HL-60 (cell line): ENCODE measurements at regions not wholly inside any gene's neighbourhood (a gene's known extent, or its start where the extent isn't known, plus 50 kb on each side); places are given as distances from the start of the nearest gene placed in this dataset.

ENCODE experiments used
- CTCF ChIP-seq: IDR thresholded peaks from one replicate; pipeline ENCODE4 v1.5.1; 2011; ENCODE audit warnings: low read length, control low read depth, inconsistent platforms; ENCODE audit not compliant: insufficient read depth
- POLR2AphosphoS5 ChIP-seq: IDR thresholded peaks from 2 replicates; pipeline ENCODE4 v1.6.1; 2012; ENCODE audit warnings: low read depth
- TF ChIP-seq, protein P1 (sequence below): IDR thresholded peaks from 2 replicates; pipeline ENCODE4 v1.6.1; 2012; ENCODE audit warnings: low read depth; ENCODE audit not compliant: insufficient replicate concordance

DNA sequence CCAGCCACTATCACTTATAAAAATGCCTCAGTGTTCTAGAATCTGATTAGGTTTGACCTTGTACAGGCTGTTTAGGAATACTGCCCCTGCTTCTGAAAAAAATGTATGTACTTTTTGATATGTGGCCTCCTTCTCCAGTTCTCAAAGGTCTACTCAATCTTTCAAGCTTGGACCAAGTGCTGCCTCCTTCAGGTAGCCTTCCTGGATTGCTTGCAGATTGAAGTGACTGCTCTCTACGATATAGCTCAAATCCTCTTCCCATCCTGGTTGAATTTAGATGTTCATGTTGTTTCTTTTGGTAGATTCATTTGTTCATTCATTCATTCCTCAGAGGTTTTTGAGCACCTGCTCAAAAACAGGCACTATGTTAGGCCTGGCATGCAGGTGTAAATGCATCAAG, 77.2 kb upstream of the NPTX2 start:
- no peak for TF ChIP-seq CTCF
- TF ChIP-seq, protein P1, sequence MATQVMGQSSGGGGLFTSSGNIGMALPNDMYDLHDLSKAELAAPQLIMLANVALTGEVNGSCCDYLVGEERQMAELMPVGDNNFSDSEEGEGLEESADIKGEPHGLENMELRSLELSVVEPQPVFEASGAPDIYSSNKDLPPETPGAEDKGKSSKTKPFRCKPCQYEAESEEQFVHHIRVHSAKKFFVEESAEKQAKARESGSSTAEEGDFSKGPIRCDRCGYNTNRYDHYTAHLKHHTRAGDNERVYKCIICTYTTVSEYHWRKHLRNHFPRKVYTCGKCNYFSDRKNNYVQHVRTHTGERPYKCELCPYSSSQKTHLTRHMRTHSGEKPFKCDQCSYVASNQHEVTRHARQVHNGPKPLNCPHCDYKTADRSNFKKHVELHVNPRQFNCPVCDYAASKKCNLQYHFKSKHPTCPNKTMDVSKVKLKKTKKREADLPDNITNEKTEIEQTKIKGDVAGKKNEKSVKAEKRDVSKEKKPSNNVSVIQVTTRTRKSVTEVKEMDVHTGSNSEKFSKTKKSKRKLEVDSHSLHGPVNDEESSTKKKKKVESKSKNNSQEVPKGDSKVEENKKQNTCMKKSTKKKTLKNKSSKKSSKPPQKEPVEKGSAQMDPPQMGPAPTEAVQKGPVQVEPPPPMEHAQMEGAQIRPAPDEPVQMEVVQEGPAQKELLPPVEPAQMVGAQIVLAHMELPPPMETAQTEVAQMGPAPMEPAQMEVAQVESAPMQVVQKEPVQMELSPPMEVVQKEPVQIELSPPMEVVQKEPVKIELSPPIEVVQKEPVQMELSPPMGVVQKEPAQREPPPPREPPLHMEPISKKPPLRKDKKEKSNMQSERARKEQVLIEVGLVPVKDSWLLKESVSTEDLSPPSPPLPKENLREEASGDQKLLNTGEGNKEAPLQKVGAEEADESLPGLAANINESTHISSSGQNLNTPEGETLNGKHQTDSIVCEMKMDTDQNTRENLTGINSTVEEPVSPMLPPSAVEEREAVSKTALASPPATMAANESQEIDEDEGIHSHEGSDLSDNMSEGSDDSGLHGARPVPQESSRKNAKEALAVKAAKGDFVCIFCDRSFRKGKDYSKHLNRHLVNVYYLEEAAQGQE, result no peak
- TF ChIP-seq POLR2AphosphoS5, result no peak
